ACC112 (cell line): ENCODE measurements at regions not wholly inside any gene's neighbourhood (a gene's known extent, or its start where the extent isn't known, plus 50 kb on each side); places are given as distances from the start of the nearest gene placed in this dataset.
"Not testable (repeated sequence)": the region's sequence is repeated elsewhere in the genome, so short reads cannot be mapped to it uniquely, and the experiment has no call there.

Experiments
- H2AFZ ChIP-seq: fragments of 200-600 bp; sonication (generic); one replicate; pipeline ENCODE4 v1.6.0; 2017; ENCODE audit warnings: antibody characterized with exemption, low read length; ENCODE audit not compliant: unreplicated experiment
- H3K27ac ChIP-seq: fragments of 200-600 bp; sonication (generic); 2 replicates; pipeline ENCODE4 v1.5.1; 2014; ENCODE audit warnings: low read depth, mild to moderate bottlenecking, antibody characterized with exemption, low read length, moderate library complexity
- H3K27me3 ChIP-seq: fragments of 200-600 bp; sonication (generic); 2 replicates; pipeline ENCODE4 v1.6.1; 2014; ENCODE audit warnings: mild to moderate bottlenecking, antibody characterized with exemption, low read length, moderate library complexity, mixed read lengths; ENCODE audit not compliant: insufficient read depth
- H3K36me3 ChIP-seq: fragments of 200-600 bp; sonication (generic); 2 replicates; pipeline ENCODE4 v1.6.1; 2016; ENCODE audit warnings: mild to moderate bottlenecking, antibody characterized with exemption, low read length, moderate library complexity, mixed read lengths; ENCODE audit not compliant: insufficient read depth
- H3K4me1 ChIP-seq: fragments of 200-600 bp; sonication (generic); one replicate; pipeline ENCODE4 v1.6.1; 2016; ENCODE audit warnings: low read length, mixed read lengths; ENCODE audit not compliant: insufficient read depth, unreplicated experiment, control insufficient read depth
- H3K4me3 ChIP-seq: fragments of 200-600 bp; sonication (generic); 2 replicates; pipeline ENCODE4 v1.5.1; 2014; ENCODE audit warnings: mild to moderate bottlenecking, low read depth, low read length
- H3K79me2 ChIP-seq: fragments of 200-600 bp; sonication (generic); one replicate; pipeline ENCODE4 v1.6.0; 2016; ENCODE audit warnings: low read length; ENCODE audit not compliant: control insufficient read depth, unreplicated experiment, insufficient read depth

DNA sequence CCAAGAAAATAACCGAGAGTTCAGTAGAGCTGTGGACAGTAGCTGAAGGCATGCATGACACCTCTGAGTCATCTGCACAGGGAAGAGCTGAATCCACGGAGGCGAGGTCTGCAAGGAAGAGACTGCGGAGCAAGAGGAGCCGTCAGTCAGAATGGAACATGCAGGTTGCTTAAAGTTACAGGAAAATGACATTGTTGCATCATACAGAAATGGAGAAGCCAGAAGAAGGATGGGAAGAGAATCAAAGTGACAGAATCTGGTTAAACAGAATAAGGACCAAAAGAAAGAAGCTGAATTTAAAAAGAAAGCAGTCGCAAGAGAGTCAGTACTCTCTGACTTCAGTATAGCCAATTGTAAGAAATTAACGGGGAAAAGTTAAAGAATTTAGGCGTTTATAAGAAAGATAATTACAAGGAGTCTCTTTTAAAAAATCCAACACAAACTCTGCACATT is 533.8 kb downstream of the ADCYAP1 start:
- Histone ChIP-seq H3K27ac (no peak overlapping the region), H3K4me1 (no peaks in the 10 kb centered on the region), H3K4me3 (no peak overlapping the region), H3K36me3 (no peaks in the 10 kb centered on the region), H3K79me2 (no peaks in the 10 kb centered on the region), H2AFZ (no peak overlapping the region), H3K27me3 (no peaks in the 10 kb centered on the region)

- H3K36me3 ChIP-seq: no peaks in the 10 kb centered on the region
- H3K79me2 ChIP-seq: no peaks in the 10 kb centered on the region
- no peak overlapping the region for H3K27ac ChIP-seq
- H2AFZ ChIP-seq: no peak overlapping the region
- no peaks in the 10 kb centered on the region for H3K27me3 ChIP-seq
- no peaks in the 10 kb centered on the region for H3K4me1 ChIP-seq
- no peak overlapping the region for H3K4me3 ChIP-seq
Measured at GRCh38 chr18:1438967-1439366, 534.3 kb downstream of the ADCYAP1 start.

DNA sequence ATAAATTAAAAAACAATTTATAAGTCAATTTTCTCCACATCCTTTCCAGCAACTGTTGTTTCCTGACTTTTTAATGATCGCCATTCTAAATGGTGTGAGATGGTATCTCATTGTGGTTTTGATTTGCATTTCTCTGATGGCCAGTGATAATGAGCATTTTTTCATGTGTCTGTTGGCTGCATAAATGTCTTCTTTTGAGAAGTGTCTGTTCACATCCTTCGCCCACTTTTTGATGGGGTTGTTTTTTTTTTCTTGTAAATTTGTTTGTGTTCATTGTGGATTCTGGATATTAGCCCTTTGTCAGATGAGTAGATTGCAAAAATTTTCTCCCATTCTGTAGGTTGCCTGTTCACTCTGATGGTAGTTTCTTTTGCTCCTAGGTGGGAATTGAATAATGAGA is 539.4 kb downstream of the ADCYAP1 start:
- H3K36me3 ChIP-seq, H3K4me3 ChIP-seq: not testable (repeated sequence)

GRCh38 chr18:1446765-1447164 is 542.1 kb downstream of the ADCYAP1 start:
- Histone ChIP-seq H3K4me3 (no peak overlapping the region), H3K27ac (no peak overlapping the region), H2AFZ (no peak overlapping the region), H3K27me3 (no peaks in the 10 kb centered on the region), H3K36me3 (no peaks in the 10 kb centered on the region), H3K79me2 (no peaks in the 10 kb centered on the region), H3K4me1 (no peaks in the 10 kb centered on the region)

More for the DNA sequence above, 539.4 kb downstream of the ADCYAP1 start:
- H3K79me2 ChIP-seq, H2AFZ ChIP-seq, H3K27ac ChIP-seq, H3K4me1 ChIP-seq, H3K27me3 ChIP-seq: not testable (repeated sequence)

GRCh38 chr18:1452821-1453220 is 548.1 kb downstream of the ADCYAP1 start:
- Histone ChIP-seq H3K36me3 (no peaks in the 10 kb centered on the region), H3K27me3 (no peaks in the 10 kb centered on the region), H3K79me2 (no peaks in the 10 kb centered on the region), H3K27ac (no peak overlapping the region), H3K4me1 (no peaks in the 10 kb centered on the region), H3K4me3 (no peak overlapping the region), H2AFZ (no peak overlapping the region)

DNA sequence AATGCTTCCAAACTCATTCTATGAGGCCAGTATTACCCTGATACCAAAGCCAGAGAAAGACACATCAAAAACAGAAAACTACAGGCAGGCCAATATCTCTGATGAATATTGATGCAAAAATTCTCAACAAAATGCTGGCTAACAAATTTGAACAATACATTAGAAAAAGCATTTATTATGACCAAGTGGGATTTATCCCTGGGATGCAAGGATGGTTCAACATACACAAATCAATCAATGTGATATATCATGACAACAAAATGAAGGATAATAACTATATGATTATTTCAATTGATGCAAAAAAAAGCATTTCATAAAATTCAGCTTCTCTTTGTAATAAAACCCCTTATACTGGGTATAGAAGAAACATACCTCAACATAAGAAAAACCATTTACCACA is 550.9 kb downstream of the ADCYAP1 start:
- Histone ChIP-seq H2AFZ (no peak overlapping the region), H3K4me1 (no peaks in the 10 kb centered on the region), H3K4me3 (no peak overlapping the region), H3K36me3 (no peaks in the 10 kb centered on the region), H3K27ac (no peak overlapping the region), H3K79me2 (no peaks in the 10 kb centered on the region), H3K27me3 (no peaks in the 10 kb centered on the region)

DNA sequence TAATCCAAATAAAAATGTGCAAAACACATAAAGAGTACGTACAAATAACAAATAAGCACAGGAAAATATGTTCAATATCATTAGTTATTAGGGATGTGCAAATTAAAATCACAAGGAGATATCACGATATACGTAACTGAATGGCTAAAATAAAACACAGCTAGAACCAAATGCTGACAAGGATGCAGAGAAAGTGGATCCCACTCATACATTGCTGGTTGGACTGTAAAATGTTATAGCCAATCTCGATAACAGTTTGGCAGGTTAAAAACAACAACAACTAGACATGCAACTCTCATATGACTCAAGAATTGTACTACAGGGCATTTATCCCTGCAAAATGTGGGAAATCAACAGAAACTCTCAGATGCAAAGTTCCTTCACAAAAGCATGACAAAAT is 553.9 kb downstream of the ADCYAP1 start:
- Histone ChIP-seq H3K4me3 (no peak overlapping the region), H3K79me2 (no peaks in the 10 kb centered on the region), H3K27ac (no peak overlapping the region), H3K36me3 (no peaks in the 10 kb centered on the region), H3K4me1 (no peaks in the 10 kb centered on the region), H2AFZ (no peak overlapping the region), H3K27me3 (no peaks in the 10 kb centered on the region)

DNA sequence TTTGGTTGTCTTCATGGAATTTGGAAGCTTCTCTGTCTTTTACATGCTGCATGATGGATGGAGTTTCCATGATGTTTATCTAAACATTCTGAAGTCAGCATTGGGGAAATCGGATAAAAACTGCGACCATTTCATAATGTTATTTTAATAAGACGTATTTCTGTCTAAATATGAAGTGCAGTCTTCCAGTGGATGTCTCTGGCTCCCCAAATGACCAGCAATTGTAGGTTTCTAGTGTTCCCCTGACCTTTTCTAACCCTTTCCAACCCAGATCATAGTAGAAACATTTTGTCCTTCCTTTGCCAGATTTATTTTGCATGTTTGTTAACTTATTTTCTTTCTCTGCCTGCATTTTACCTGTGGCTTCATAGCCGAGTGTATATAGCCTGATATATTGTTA is 559.3 kb downstream of the ADCYAP1 start:
- no peak overlapping the region for H3K27ac ChIP-seq
- no peaks in the 10 kb centered on the region for H3K4me1 ChIP-seq
- H3K4me3 ChIP-seq: no peak overlapping the region
- H3K36me3 ChIP-seq: no peaks in the 10 kb centered on the region
- H3K79me2 ChIP-seq: no peaks in the 10 kb centered on the region
- H3K27me3 ChIP-seq: no peaks in the 10 kb centered on the region
- H2AFZ ChIP-seq: no peak overlapping the region

GRCh38 chr18:1464444-1465217 is 560.0 kb downstream of the ADCYAP1 start:
- Histone ChIP-seq H2AFZ (no peak overlapping the region), H3K4me1 (no peaks in the 10 kb centered on the region), H3K27ac (no peak overlapping the region), H3K36me3 (no peaks in the 10 kb centered on the region), H3K27me3 (no peaks in the 10 kb centered on the region), H3K4me3 (no peak overlapping the region), H3K79me2 (no peaks in the 10 kb centered on the region)

DNA sequence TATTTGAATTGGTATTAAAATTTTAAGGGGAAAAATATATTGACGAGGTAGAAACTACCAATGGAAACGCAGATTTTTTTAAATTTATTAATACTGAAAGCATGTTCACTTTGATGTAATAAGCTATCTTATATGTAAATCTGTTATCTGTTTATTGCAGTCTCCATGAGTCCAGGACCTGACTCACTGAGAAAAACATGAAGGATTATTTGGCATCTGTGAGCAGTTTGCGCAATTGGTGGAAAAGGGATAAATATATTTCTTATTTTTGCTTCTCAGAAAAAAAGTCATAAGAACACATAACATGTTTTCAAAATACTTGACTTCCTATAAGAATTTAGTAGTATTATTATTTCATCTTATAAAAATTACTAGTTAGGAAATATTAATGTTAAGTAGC is 561.4 kb downstream of the ADCYAP1 start:
- Histone ChIP-seq H3K79me2 (no peaks in the 10 kb centered on the region), H3K27me3 (no peaks in the 10 kb centered on the region), H3K4me1 (no peaks in the 10 kb centered on the region), H3K27ac (no peak overlapping the region), H3K4me3 (no peak overlapping the region), H2AFZ (no peak overlapping the region), H3K36me3 (no peaks in the 10 kb centered on the region)

DNA sequence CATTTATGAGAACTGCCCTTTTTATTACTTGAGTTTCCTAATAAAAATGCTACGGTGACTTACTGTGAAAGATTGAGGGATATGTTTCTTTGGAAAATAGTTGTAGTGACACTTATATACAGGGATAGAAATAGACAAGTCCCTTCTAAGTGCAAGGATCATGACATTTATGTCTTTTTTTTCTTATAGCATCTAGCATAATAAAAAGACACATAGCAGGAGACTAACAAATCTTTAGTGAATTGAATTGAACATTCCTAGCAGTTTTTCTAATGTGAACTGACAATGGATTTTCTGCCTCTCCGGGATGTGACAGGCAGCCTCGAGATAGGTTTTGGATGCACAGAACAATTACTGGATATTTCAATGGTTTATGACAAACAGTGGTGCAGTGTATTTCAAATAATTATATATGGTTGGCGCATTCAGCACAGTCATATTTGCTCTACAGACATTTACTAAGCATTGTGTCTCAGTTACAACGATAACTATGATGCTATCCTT is 562.8 kb downstream of the ADCYAP1 start:
- Histone ChIP-seq H3K27ac (no peak overlapping the region), H3K4me3 (no peak overlapping the region), H3K27me3 (no peaks in the 10 kb centered on the region), H3K36me3 (no peaks in the 10 kb centered on the region), H3K79me2 (no peaks in the 10 kb centered on the region), H3K4me1 (no peaks in the 10 kb centered on the region), H2AFZ (no peak overlapping the region)
